HepG2 (cell line): ENCODE measurements at regions not wholly inside any gene's neighbourhood (a gene's known extent, or its start where the extent isn't known, plus 50 kb on each side); places are given as distances from the start of the nearest gene placed in this dataset.
"Not testable (repeated sequence)": the region's sequence is repeated elsewhere in the genome, so short reads cannot be mapped to it uniquely, and the experiment has no call there.

Experiments
- CCAR2 ChIP-seq: fragments of 200-400 bp; formaldehyde crosslinking; optimal IDR thresholded peaks from 2 replicates; pipeline ENCODE3; 2018; ENCODE audit warnings: low read depth, mild to moderate bottlenecking, low read length, moderate library complexity
- CEBPG ChIP-seq: IDR thresholded peaks from 2 replicates; pipeline ENCODE4 v1.6.1; 2016
- EP300 ChIP-seq, 3 experiments: sonication (generic) in 1 of 3; formaldehyde crosslinking in 1 of 3; IDR thresholded peaks; 2 replicates each; pipeline versions ENCODE4 v1.5.1 to v1.6.1; 2011 to 2020; ENCODE audit warnings: low read depth in 2 of 3, low read length in 2 of 3, borderline replicate concordance in 1 of 3, improper control_type of control experiment in 1 of 3, mild to moderate bottlenecking in 1 of 3, missing genetic modification reagents in 1 of 3, moderate library complexity in 1 of 3
- HDAC6 ChIP-seq: fragments of 200-600 bp; sonication (generic); IDR thresholded peaks from 2 replicates; pipeline ENCODE4 v1.7.0; 2017; ENCODE audit warnings: mild to moderate bottlenecking, antibody characterized with exemption, low read length, low read depth
- MED1 ChIP-seq: sonication (generic); formaldehyde crosslinking; IDR thresholded peaks from 2 replicates; pipeline ENCODE4 v1.4.0; 2020; ENCODE audit warnings: missing genetic modification reagents
- PAF1 ChIP-seq: IDR thresholded peaks from 2 replicates; pipeline ENCODE4 v1.6.1; 2016; ENCODE audit warnings: missing genetic modification reagents, missing compliant biosample characterization
- POLR2A ChIP-seq, 2 experiments: IDR thresholded peaks; 2 replicates each; pipeline ENCODE4 v1.6.1; 2011; ENCODE audit warnings: low read depth in 2 of 2, low read length in 2 of 2, mild to moderate bottlenecking in 1 of 2, moderate library complexity in 1 of 2; ENCODE audit not compliant: insufficient read depth in 1 of 2
- ZKSCAN5 ChIP-seq: sonication (generic); formaldehyde crosslinking; IDR thresholded peaks from 2 replicates; pipeline ENCODE4 v1.5.1; 2020; ENCODE audit warnings: mild to moderate bottlenecking, missing genetic modification reagents
- TF ChIP-seq, protein P1 (sequence below): sonication (generic); formaldehyde crosslinking; IDR thresholded peaks from 2 replicates; pipeline ENCODE4 v1.5.0; 2020; ENCODE audit warnings: mild to moderate bottlenecking, missing genetic modification reagents, moderate library complexity
- TF ChIP-seq, protein P2 (sequence below): sonication (generic); formaldehyde crosslinking; IDR thresholded peaks from 2 replicates; pipeline ENCODE4 v1.4.0; 2020; ENCODE audit warnings: mild to moderate bottlenecking, missing genetic modification reagents
- TF ChIP-seq, protein P3 (sequence below): sonication (generic); formaldehyde crosslinking; IDR thresholded peaks from 2 replicates; pipeline ENCODE4 v1.4.0; 2020; ENCODE audit warnings: missing genetic modification reagents, mild to moderate bottlenecking, borderline replicate concordance

DNA sequence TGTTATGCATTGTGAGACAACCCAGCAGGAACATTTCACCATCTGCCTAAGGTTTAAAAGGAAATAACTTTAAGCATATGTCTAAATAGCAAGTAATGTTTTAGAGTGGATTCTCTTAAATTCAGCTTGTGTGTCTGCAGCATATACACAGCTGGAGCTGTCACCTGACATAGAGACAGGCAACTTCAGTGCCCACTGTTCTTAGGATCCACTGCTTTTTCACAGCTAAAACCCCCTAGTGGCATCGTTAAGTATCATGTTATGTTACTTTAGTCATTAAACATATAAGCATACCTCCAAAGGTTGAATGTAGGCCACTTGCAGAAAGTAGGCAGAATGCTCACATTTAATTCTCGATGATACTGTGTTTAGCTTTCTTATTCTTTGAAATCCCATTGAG, 2169.0 kb upstream of the DEFB115 start:
- TF ChIP-seq, protein P1, sequence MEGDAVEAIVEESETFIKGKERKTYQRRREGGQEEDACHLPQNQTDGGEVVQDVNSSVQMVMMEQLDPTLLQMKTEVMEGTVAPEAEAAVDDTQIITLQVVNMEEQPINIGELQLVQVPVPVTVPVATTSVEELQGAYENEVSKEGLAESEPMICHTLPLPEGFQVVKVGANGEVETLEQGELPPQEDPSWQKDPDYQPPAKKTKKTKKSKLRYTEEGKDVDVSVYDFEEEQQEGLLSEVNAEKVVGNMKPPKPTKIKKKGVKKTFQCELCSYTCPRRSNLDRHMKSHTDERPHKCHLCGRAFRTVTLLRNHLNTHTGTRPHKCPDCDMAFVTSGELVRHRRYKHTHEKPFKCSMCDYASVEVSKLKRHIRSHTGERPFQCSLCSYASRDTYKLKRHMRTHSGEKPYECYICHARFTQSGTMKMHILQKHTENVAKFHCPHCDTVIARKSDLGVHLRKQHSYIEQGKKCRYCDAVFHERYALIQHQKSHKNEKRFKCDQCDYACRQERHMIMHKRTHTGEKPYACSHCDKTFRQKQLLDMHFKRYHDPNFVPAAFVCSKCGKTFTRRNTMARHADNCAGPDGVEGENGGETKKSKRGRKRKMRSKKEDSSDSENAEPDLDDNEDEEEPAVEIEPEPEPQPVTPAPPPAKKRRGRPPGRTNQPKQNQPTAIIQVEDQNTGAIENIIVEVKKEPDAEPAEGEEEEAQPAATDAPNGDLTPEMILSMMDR (CRISPR knock-in tag): not testable (repeated sequence)
- TF ChIP-seq CEBPG (CRISPR knock-in tag); HDAC6; EP300 (IDR thresholded peaks at IDR 0.05; ENCODE audit: low read depth in 2 of 2, low read length in 2 of 2); EP300 (CRISPR knock-in tag; IDR thresholded peaks at IDR 0.05; ENCODE audit: borderline replicate concordance); MED1 (CRISPR knock-in tag); ZKSCAN5 (CRISPR knock-in tag); CCAR2; POLR2A (IDR thresholded peaks at IDR 0.05; ENCODE audit: insufficient read depth in 1 of 2, low read depth in 2 of 2, low read length in 2 of 2); PAF1 (CRISPR knock-in tag): not testable (repeated sequence)
- TF ChIP-seq, protein P2, sequence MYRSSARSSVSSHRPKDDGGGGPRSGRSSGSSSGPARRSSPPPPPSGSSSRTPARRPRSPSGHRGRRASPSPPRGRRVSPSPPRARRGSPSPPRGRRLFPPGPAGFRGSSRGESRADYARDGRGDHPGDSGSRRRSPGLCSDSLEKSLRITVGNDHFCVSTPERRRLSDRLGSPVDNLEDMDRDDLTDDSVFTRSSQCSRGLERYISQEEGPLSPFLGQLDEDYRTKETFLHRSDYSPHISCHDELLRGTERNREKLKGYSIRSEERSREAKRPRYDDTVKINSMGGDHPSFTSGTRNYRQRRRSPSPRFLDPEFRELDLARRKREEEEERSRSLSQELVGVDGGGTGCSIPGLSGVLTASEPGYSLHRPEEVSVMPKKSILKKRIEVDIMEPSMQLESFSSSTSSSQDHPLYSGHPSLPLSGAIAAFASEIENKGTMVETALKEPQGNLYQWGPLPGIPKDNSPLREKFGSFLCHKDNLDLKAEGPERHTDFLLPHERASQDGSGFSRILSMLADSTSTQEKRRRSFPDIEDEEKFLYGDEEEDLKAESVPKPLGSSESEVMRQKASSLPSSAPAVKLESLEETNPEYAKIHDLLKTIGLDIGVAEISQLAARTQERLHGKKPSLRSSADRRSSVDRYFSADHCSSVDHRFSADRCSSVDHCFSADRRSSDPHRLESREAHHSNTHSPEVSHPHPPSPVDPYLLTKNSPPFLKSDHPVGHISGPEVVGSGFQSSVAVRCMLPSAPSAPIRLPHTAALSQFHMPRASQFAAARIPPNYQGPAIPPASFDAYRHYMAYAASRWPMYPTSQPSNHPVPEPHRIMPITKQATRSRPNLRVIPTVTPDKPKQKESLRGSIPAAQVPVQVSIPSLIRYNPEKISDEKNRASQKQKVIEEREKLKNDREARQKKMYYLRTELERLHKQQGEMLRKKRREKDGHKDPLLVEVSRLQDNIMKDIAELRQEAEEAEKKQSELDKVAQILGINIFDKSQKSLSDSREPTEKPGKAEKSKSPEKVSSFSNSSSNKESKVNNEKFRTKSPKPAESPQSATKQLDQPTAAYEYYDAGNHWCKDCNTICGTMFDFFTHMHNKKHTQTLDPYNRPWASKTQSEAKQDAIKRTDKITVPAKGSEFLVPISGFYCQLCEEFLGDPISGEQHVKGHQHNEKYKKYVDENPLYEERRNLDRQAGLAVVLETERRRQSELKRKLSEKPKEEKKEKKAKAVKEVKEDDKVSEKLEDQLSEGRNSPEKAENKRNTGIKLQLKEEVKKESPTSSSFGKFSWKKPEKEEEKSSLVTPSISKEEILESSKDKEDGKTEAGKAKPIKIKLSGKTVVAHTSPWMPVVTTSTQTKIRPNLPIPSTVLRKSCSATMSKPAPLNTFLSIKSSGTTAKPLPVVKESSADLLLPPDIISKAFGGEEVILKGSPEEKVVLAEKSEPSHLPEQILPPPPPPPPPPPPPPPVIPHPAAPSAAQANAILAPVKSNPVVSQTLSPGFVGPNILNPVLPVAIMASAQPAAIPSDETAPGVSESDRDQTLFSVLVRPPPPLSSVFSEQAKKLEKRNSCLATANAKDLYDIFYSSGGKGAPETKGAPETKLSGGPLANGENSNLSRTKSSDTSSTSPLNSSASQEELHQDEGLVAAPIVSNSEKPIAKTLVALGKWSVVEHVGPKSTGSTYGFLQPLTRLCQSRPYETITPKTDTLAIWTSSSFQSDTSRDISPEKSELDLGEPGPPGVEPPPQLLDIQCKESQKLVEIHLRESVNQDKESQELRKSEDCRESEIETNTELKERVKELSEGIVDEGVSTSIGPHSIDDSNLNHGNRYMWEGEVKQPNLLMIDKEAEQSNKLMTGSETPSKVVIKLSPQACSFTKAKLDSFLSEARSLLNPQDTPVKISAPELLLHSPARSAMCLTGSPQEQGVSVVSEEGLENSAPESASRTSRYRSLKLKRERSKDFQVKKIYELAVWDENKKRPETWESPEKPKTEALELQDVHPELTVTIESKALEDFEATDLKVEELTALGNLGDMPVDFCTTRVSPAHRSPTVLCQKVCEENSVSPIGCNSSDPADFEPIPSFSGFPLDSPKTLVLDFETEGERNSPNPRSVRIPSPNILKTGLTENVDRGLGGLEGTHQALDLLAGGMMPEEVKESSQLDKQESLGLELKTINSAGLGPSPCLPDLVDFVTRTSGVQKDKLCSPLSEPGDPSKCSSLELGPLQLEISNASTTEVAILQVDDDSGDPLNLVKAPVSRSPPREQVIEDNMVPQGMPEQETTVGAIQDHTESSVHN: not testable (repeated sequence)
- TF ChIP-seq, protein P3, sequence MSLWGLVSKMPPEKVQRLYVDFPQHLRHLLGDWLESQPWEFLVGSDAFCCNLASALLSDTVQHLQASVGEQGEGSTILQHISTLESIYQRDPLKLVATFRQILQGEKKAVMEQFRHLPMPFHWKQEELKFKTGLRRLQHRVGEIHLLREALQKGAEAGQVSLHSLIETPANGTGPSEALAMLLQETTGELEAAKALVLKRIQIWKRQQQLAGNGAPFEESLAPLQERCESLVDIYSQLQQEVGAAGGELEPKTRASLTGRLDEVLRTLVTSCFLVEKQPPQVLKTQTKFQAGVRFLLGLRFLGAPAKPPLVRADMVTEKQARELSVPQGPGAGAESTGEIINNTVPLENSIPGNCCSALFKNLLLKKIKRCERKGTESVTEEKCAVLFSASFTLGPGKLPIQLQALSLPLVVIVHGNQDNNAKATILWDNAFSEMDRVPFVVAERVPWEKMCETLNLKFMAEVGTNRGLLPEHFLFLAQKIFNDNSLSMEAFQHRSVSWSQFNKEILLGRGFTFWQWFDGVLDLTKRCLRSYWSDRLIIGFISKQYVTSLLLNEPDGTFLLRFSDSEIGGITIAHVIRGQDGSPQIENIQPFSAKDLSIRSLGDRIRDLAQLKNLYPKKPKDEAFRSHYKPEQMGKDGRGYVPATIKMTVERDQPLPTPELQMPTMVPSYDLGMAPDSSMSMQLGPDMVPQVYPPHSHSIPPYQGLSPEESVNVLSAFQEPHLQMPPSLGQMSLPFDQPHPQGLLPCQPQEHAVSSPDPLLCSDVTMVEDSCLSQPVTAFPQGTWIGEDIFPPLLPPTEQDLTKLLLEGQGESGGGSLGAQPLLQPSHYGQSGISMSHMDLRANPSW: not testable (repeated sequence)
